ENCODE measurements at regions not wholly inside any gene's neighbourhood (a gene's known extent, or its start where the extent isn't known, plus 50 kb on each side); places are given as distances from the start of the nearest gene placed in this dataset.

DNA sequence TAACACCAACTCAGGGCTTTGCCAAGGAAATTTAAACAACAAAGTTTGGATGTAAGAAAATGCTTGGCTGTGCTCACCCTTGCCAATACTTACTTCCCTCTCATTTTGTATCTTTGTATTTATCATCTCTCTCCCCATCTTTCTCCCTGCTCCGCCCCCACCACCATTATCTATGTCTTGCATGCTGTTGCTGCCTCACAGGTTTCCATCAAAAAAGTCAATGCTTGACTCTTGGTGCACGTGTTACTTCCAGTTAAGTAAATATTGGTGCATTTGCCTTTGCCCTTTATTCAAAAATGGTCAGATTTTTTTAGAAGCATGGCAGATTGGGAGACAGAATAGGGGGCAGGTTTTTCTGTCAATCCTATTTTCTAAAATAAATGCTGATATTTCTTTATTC, 626.0 kb downstream of the ACTR3B start (continued):
- TF ChIP-seq, protein P1, sequence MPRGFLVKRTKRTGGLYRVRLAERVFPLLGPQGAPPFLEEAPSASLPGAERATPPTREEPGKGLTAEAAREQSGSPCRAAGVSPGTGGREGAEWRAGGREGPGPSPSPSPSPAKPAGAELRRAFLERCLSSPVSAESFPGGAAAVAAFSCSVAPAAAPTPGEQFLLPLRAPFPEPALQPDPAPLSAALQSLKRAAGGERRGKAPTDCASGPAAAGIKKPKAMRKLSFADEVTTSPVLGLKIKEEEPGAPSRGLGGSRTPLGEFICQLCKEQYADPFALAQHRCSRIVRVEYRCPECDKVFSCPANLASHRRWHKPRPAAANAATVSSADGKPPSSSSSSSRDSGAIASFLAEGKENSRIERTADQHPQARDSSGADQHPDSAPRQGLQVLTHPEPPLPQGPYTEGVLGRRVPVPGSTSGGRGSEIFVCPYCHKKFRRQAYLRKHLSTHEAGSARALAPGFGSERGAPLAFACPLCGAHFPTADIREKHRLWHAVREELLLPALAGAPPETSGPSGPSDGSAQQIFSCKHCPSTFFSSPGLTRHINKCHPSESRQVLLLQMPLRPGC (tag by site-specific recombination; IDR thresholded peaks at IDR 0.05): no peak
- TF ChIP-seq, protein P2, sequence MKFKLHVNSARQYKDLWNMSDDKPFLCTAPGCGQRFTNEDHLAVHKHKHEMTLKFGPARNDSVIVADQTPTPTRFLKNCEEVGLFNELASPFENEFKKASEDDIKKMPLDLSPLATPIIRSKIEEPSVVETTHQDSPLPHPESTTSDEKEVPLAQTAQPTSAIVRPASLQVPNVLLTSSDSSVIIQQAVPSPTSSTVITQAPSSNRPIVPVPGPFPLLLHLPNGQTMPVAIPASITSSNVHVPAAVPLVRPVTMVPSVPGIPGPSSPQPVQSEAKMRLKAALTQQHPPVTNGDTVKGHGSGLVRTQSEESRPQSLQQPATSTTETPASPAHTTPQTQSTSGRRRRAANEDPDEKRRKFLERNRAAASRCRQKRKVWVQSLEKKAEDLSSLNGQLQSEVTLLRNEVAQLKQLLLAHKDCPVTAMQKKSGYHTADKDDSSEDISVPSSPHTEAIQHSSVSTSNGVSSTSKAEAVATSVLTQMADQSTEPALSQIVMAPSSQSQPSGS (tag by site-specific recombination; IDR thresholded peaks at IDR 0.05; ENCODE audit: low read depth): no peak
- TF ChIP-seq ZNF555 (tag by site-specific recombination; conservative IDR thresholded peaks at IDR 0.05) (no peak), ZNF132 (tag by site-specific recombination; IDR thresholded peaks at IDR 0.05; ENCODE audit: borderline replicate concordance) (no peak)

GRCh38 chr7:153386556-153386955, 627.0 kb downstream of the ACTR3B start:
- ChIA-PET POLR2A (no interaction called here), CTCF (no interaction called here)
- H3K36me3 ChIP-seq (ENCODE audit: control insufficient read depth in 2 of 2, insufficient read depth in 1 of 2, low read length in 2 of 2): no peaks in the 10 kb centered on the region
- H3K27ac ChIP-seq (ENCODE audit: extremely low read depth, low read depth, low read length): no peak overlapping the region
- no peaks in the 10 kb centered on the region for H3K4me1 ChIP-seq (ENCODE audit: control insufficient read depth, insufficient read depth, low read length)
- H3K4me3 ChIP-seq (ENCODE audit: low read depth, low read length): no peak overlapping the region
- no peaks in the 10 kb centered on the region for H3K9me3 ChIP-seq (ENCODE audit: control insufficient read depth, insufficient read depth, low read depth, low read length)
- TF ChIP-seq ZFP69B (tag by site-specific recombination; IDR thresholded peaks at IDR 0.05) (no peak), ZNF510 (tag by site-specific recombination; IDR thresholded peaks at IDR 0.05; ENCODE audit: insufficient replicate concordance) (no peak), ZNF580 (tag by site-specific recombination; IDR thresholded peaks at IDR 0.05) (no peak), RBAK (tag by site-specific recombination; IDR thresholded peaks at IDR 0.05) (no peak), ZBTB20 (tag by site-specific recombination; IDR thresholded peaks at IDR 0.05) (no peak), ZNF645 (tag by site-specific recombination; IDR thresholded peaks at IDR 0.05) (no peak), ZNF155 (tag by site-specific recombination; IDR thresholded peaks at IDR 0.05) (no peak), ZNF302 (tag by site-specific recombination; IDR thresholded peaks at IDR 0.05; ENCODE audit: low read depth) (no peak), BCL6B (tag by site-specific recombination; IDR thresholded peaks at IDR 0.05) (no peak), GLI4 (tag by site-specific recombination; IDR thresholded peaks at IDR 0.05) (no peak), ZNF133 (tag by site-specific recombination; IDR thresholded peaks at IDR 0.05) (no peak), BCL11B (tag by site-specific recombination; IDR thresholded peaks at IDR 0.05; ENCODE audit: low read depth) (no peak), ZBTB10 (tag by site-specific recombination; IDR thresholded peaks at IDR 0.05) (no peak), ZNF843 (tag by site-specific recombination; IDR thresholded peaks at IDR 0.05) (no peak), ZNF16 (tag by site-specific recombination; IDR thresholded peaks at IDR 0.05; ENCODE audit: low read depth) (no peak), ZNF600 (tag by site-specific recombination; IDR thresholded peaks at IDR 0.05) (no peak)
- TF ChIP-seq, protein P3, sequence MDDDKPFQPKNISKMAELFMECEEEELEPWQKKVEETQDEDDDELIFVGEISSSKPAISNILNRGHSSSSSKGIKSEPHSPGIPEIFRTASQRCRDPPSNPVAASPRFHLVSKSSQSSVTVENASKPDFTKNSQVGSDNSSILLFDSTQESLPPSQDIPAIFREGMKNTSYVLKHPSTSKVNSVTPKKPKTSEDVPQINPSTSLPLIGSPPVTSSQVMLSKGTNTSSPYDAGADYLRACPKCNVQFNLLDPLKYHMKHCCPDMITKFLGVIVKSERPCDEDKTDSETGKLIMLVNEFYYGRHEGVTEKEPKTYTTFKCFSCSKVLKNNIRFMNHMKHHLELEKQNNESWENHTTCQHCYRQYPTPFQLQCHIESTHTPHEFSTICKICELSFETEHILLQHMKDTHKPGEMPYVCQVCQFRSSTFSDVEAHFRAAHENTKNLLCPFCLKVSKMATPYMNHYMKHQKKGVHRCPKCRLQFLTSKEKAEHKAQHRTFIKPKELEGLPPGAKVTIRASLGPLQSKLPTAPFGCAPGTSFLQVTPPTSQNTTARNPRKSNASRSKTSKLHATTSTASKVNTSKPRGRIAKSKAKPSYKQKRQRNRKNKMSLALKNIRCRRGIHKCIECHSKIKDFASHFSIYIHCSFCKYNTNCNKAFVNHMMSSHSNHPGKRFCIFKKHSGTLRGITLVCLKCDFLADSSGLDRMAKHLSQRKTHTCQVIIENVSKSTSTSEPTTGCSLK (tag by site-specific recombination; IDR thresholded peaks at IDR 0.05): no peak
